Middle frontal gyrus (tissue), 1 donor: ENCODE measurements at regions not wholly inside any gene's neighbourhood (a gene's known extent, or its start where the extent isn't known, plus 50 kb on each side); places are given as distances from the start of the nearest gene placed in this dataset.

Experiments used
- DNase-seq: peaks from one replicate; pipeline ENCODE4 v3.0.0-alpha.2; 2015; ENCODE audit warnings: low spot score; ENCODE audit errors: extremely low spot score

- no peak for DNase-seq
These were observed 786.9 kb downstream of the CDY1 start for GRCh38 chrY:26408671-26409328.

- DNase-seq = no peak
These were observed 787.4 kb downstream of the CDY1 start for GRCh38 chrY:26409329-26409712.
